Ishikawa (cell line): ENCODE measurements at regions not wholly inside any gene's neighbourhood (a gene's known extent, or its start where the extent isn't known, plus 50 kb on each side); places are given as distances from the start of the nearest gene placed in this dataset.

Experiments used
- CREB1 ChIP-seq: IDR thresholded peaks from 2 replicates; pipeline ENCODE4 v1.6.1; 2012; ENCODE audit warnings: low read depth
- EGR1 ChIP-seq: IDR thresholded peaks from 2 replicates; pipeline ENCODE4 v1.6.1; 2012
- EP300 ChIP-seq: IDR thresholded peaks from 2 replicates; pipeline ENCODE4 v1.6.1; 2012; ENCODE audit warnings: borderline replicate concordance
- FOXM1 ChIP-seq: IDR thresholded peaks from 2 replicates; pipeline ENCODE4 v1.6.1; 2012; ENCODE audit warnings: low read depth, borderline replicate concordance
- NFIC ChIP-seq: IDR thresholded peaks from 2 replicates; pipeline ENCODE4 v1.6.1; 2012
- RAD21 ChIP-seq: IDR thresholded peaks from 2 replicates; pipeline ENCODE4 v1.6.1; 2012; ENCODE audit warnings: low read depth
- REST ChIP-seq: IDR thresholded peaks from 2 replicates; pipeline ENCODE4 v1.6.1; 2012; ENCODE audit warnings: low read depth, mild to moderate bottlenecking
- TAF1 ChIP-seq: IDR thresholded peaks from 2 replicates; pipeline ENCODE4 v1.6.1; 2012; ENCODE audit warnings: low read depth, mild to moderate bottlenecking
- TCF12 ChIP-seq: IDR thresholded peaks from 2 replicates; pipeline ENCODE4 v1.6.1; 2012; ENCODE audit warnings: low read depth
- TEAD4 ChIP-seq: IDR thresholded peaks from 2 replicates; pipeline ENCODE4 v1.6.1; 2012
- YY1 ChIP-seq: IDR thresholded peaks from 2 replicates; pipeline ENCODE4 v1.6.1; 2012; ENCODE audit warnings: low read depth
- ZBTB7A ChIP-seq: IDR thresholded peaks from 2 replicates; pipeline ENCODE4 v1.6.1; 2012; ENCODE audit warnings: low read depth
- TF ChIP-seq, protein P1 (sequence below): IDR thresholded peaks from 2 replicates; pipeline ENCODE4 v1.6.1; 2012
- TF ChIP-seq, protein P2 (sequence below): IDR thresholded peaks from 2 replicates; pipeline ENCODE4 v1.6.1; 2012

- no peak for TF ChIP-seq ZBTB7A
- no peak for TF ChIP-seq EGR1
- no peak for TF ChIP-seq TAF1
- no peak for TF ChIP-seq FOXM1
- TF ChIP-seq NFIC = no peak
- no peak for TF ChIP-seq TEAD4
Observed at GRCh38 chr5:101943784-101944183, 352.3 kb downstream of the SLCO4C1 start.

DNA sequence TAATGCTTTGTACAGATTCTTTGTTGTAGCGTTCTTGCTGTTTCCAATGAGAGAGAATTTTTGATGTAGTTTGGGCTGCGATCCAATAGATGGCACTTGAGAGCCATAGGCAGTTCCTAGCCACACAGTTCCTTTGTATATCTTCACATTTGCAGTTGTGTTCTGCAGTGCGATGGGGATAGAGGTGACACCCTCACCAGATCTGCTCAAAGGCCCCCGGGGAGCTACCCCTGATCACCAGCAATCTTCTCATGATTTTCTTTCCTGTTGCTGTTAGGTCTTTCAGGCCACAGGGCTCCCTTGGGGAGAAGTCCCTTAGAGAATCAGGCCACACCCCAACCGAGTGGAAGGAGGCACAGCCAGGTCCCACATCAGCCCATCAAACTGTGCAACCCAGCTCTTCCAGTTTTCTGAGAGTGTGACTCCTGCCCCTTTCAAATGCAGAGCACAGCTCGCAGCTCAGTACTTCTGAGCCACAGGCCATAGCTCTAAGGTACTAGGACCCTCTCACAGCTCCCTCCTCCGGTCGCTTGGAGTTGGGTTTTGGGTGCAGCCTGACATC is 353.7 kb downstream of the SLCO4C1 start:
- TF ChIP-seq ZBTB7A = no peak
- TF ChIP-seq RAD21 = peak; percentile 84
- TF ChIP-seq CREB1 = no peak

DNA sequence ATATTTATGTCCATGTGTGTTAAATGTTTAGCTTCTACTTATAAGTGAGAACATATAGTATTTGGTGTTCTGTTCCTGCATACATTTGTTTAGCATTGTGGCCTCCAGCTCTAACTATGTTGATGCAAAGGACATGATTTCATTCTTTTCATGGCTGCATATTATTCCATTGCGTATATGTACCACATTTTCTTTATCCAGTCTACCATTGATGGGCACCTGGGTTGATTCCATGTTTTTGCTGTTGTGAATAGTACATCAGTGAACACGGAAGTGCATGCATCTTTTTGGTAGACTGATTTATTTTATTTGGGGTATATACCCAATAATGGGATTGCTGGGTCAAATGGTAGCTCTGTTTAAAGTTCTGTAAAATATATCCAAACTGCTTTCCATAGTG is 359.0 kb downstream of the SLCO4C1 start:
- TF ChIP-seq REST = no peak
- no peak for TF ChIP-seq YY1
- TF ChIP-seq RAD21 = no peak
- TF ChIP-seq, protein P1, sequence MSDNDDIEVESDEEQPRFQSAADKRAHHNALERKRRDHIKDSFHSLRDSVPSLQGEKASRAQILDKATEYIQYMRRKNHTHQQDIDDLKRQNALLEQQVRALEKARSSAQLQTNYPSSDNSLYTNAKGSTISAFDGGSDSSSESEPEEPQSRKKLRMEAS = no peak
- no peak for TF ChIP-seq FOXM1
- TF ChIP-seq TAF1 = no peak
- no peak for TF ChIP-seq EP300
- no peak for TF ChIP-seq NFIC
- TF ChIP-seq, protein P2, sequence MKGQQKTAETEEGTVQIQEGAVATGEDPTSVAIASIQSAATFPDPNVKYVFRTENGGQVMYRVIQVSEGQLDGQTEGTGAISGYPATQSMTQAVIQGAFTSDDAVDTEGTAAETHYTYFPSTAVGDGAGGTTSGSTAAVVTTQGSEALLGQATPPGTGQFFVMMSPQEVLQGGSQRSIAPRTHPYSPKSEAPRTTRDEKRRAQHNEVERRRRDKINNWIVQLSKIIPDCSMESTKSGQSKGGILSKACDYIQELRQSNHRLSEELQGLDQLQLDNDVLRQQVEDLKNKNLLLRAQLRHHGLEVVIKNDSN = no peak

DNA sequence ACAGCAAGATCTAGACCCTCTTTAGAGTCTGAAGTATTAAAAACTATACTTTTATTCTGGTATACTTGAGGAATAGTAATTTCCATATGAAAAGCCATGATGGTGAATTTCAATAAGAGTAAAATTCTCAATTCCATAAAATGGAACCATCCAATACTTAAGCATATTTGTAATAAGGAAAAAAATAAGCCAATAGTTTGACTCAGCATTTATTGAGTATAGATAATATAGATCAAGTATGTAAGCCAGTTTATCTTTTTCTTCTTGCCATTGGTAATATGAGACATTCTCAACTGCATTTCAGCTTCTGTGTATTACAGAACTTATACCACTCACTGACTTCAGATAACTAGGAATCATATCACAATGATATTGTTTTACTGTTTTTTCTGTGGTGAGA is 361.0 kb downstream of the SLCO4C1 start:
- TF ChIP-seq, protein P2 = no peak
- TF ChIP-seq EGR1 = no peak

GRCh38 chr5:101932599-101932998 is 363.5 kb downstream of the SLCO4C1 start:
- TF ChIP-seq TCF12 (no peak), YY1 (no peak)

- TF ChIP-seq REST = no peak
- TF ChIP-seq TCF12 = no peak
- TF ChIP-seq, protein P1 = no peak
- no peak for TF ChIP-seq TEAD4
- TF ChIP-seq TAF1 = no peak
Observed at GRCh38 chr5:101929628-101930027, 366.5 kb downstream of the SLCO4C1 start.

DNA sequence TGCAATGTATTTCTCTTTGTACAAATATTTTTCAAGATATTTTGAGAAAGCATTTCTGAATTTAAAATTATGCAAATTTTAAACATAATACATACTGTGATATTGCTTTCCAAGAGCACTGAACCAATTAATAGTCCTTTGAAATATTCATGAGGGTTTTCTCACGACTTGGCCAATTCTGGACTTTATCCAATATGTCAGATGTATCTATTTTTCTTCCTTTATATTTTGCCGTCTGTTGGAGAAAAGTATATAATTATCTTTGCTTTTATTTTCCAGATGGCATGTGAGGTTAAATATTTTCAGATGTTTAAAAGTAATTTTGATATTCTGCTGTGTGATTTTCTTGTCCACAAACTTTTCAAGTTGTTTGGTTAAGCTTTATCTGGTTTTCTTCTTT is 378.9 kb downstream of the SLCO4C1 start:
- TF ChIP-seq EGR1 (no peak), FOXM1 (no peak)

DNA sequence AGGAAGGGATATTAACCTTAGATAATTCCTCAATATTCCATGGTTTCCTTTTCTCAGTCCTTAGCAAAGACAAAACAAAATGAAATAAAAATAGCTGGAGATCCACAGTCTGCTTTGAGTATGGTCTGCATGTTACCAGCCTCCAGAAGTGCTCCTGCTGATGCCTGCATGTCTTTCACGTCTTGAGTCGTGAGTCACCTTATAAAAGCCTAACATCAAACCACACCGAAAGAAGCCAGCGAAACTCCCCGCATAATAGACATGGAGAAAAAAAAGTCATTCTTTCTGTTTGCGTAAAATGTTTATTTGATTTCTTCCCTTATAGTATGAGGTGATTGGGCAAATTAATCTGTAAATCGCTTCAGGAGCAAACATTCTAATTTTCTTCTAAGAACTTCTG is 380.5 kb downstream of the SLCO4C1 start:
- TF ChIP-seq TCF12 (no peak), ZBTB7A (no peak), CREB1 (no peak), YY1 (no peak), EGR1 (no peak), FOXM1 (no peak), TAF1 (no peak), EP300 (no peak), RAD21 (no peak)
- TF ChIP-seq, protein P2 = no peak
